HEK293 (cell line): ENCODE measurements at regions not wholly inside any gene's neighbourhood (a gene's known extent, or its start where the extent isn't known, plus 50 kb on each side); places are given as distances from the start of the nearest gene placed in this dataset.

ENCODE experiments used
- CTCF ChIA-PET: fragments of 350-600 bp; formaldehyde crosslinking; extraction: SDS; loops from one replicate; lab custom pipeline; 2021; ENCODE audit warnings: antibody characterized with exemption; lab: Yijun Ruan, JAX
- POLR2A ChIA-PET: fragments of 300-600 bp; formaldehyde crosslinking; extraction: SDS; loops from one replicate; lab custom pipeline; 2020; ENCODE audit warnings: antibody characterized with exemption, inconsistent platforms; lab: Yijun Ruan, JAX
- H3K27ac ChIP-seq: fragments of 200-500 bp; sonication (Bioruptor generic); 2 replicates; pipeline ENCODE4 v1.5.1; 2014; ENCODE audit warnings: low read depth, low read length, control low read depth, inconsistent platforms; ENCODE audit errors: extremely low read depth
- H3K36me3 ChIP-seq, 2 experiments: fragments of 200-500 bp in 1 of 2; sonication (Bioruptor generic) in 1 of 2; 1 replicate in 1 of 2; 2 replicates in 1 of 2; pipeline ENCODE4 v1.5.1; 2014 to 2017; ENCODE audit warnings: inconsistent platforms in 2 of 2, low read length in 2 of 2; ENCODE audit not compliant: control insufficient read depth in 2 of 2, insufficient read depth in 1 of 2
- H3K4me1 ChIP-seq: fragments of 200-500 bp; sonication (Bioruptor generic); 2 replicates; pipeline ENCODE4 v1.5.1; 2014; ENCODE audit warnings: mild to moderate bottlenecking, low read length, inconsistent platforms; ENCODE audit not compliant: control insufficient read depth, insufficient read depth
- H3K4me3 ChIP-seq: 2 replicates; pipeline ENCODE4 v1.5.1; 2011; ENCODE audit warnings: low read depth, mild to moderate bottlenecking, control low read depth, low read length, moderate library complexity
- H3K9me3 ChIP-seq: fragments of 200-500 bp; sonication (Bioruptor generic); 2 replicates; pipeline ENCODE4 v1.5.1; 2014; ENCODE audit warnings: low read depth, low read length, inconsistent platforms; ENCODE audit not compliant: control insufficient read depth, insufficient read depth
- ZFHX2 ChIP-seq: fragments of 450-650 bp; formaldehyde crosslinking; conservative IDR thresholded peaks from 2 replicates; pipeline ENCODE4 v1.5.1; 2016; ENCODE audit warnings: missing biosample characterization, missing genetic modification characterization
- ZFP69B ChIP-seq: fragments of 450-650 bp; formaldehyde crosslinking; IDR thresholded peaks from 2 replicates; pipeline ENCODE4 v1.5.1; 2016; ENCODE audit warnings: missing biosample characterization, missing genetic modification characterization
- ZNF518A ChIP-seq: fragments of 450-650 bp; formaldehyde crosslinking; conservative IDR thresholded peaks from 2 replicates; pipeline ENCODE4 v1.5.1; 2016; ENCODE audit warnings: low read depth, missing biosample characterization, missing genetic modification characterization
- ZNF560 ChIP-seq: fragments of 450-650 bp; formaldehyde crosslinking; IDR thresholded peaks from 2 replicates; pipeline ENCODE4 v1.5.1; 2017; ENCODE audit warnings: missing biosample characterization, missing genetic modification characterization, borderline replicate concordance
- ZNF777 ChIP-seq: fragments of 450-650 bp; formaldehyde crosslinking; IDR thresholded peaks from 2 replicates; pipeline ENCODE4 v1.5.1; 2017; ENCODE audit warnings: missing biosample characterization, missing genetic modification characterization, borderline replicate concordance
- ZNF843 ChIP-seq: fragments of 450-650 bp; formaldehyde crosslinking; IDR thresholded peaks from 2 replicates; pipeline ENCODE4 v1.5.1; 2016; ENCODE audit warnings: missing biosample characterization, missing genetic modification characterization
- TF ChIP-seq, protein P1 (sequence below): fragments of 450-650 bp; formaldehyde crosslinking; IDR thresholded peaks from 2 replicates; pipeline ENCODE4 v1.5.1; 2016; ENCODE audit warnings: missing biosample characterization, missing genetic modification characterization, borderline replicate concordance
- TF ChIP-seq, protein P2 (sequence below): fragments of 450-650 bp; formaldehyde crosslinking; IDR thresholded peaks from 2 replicates; pipeline ENCODE4 v1.5.1; 2016; ENCODE audit warnings: missing biosample characterization, missing genetic modification characterization
- TF ChIP-seq, protein P3 (sequence below): fragments of 450-650 bp; formaldehyde crosslinking; IDR thresholded peaks from 2 replicates; pipeline ENCODE4; 2016; ENCODE audit warnings: missing biosample characterization, missing genetic modification characterization

DNA sequence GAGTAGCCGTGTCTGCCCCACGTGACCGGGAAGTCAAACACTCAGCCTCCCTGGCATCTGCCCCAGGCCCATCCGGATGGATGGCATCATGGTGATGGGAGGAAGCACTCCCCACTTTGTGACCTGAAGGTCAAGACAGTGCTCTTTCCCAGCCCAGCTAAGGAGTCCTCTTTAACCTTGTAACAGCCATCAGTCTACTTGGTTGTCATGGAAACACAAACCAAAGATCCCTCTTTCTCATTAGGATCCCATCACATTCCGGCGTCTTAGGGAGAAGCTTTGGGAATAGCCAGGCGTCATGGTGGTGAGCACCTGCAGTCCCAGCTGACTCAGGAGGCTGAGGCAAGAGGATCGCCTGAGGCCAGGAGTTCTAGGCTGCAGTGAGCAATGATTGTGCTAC lies 90.9 kb upstream of the FOXC1 start:
- TF ChIP-seq ZNF560 (no peak), ZFHX2 (tag by site-specific recombination) (no peak), ZNF843 (tag by site-specific recombination) (no peak), ZNF777 (tag by site-specific recombination) (no peak), ZFP69B (tag by site-specific recombination) (no peak), ZNF518A (tag by site-specific recombination) (no peak)
- TF ChIP-seq, protein P1, sequence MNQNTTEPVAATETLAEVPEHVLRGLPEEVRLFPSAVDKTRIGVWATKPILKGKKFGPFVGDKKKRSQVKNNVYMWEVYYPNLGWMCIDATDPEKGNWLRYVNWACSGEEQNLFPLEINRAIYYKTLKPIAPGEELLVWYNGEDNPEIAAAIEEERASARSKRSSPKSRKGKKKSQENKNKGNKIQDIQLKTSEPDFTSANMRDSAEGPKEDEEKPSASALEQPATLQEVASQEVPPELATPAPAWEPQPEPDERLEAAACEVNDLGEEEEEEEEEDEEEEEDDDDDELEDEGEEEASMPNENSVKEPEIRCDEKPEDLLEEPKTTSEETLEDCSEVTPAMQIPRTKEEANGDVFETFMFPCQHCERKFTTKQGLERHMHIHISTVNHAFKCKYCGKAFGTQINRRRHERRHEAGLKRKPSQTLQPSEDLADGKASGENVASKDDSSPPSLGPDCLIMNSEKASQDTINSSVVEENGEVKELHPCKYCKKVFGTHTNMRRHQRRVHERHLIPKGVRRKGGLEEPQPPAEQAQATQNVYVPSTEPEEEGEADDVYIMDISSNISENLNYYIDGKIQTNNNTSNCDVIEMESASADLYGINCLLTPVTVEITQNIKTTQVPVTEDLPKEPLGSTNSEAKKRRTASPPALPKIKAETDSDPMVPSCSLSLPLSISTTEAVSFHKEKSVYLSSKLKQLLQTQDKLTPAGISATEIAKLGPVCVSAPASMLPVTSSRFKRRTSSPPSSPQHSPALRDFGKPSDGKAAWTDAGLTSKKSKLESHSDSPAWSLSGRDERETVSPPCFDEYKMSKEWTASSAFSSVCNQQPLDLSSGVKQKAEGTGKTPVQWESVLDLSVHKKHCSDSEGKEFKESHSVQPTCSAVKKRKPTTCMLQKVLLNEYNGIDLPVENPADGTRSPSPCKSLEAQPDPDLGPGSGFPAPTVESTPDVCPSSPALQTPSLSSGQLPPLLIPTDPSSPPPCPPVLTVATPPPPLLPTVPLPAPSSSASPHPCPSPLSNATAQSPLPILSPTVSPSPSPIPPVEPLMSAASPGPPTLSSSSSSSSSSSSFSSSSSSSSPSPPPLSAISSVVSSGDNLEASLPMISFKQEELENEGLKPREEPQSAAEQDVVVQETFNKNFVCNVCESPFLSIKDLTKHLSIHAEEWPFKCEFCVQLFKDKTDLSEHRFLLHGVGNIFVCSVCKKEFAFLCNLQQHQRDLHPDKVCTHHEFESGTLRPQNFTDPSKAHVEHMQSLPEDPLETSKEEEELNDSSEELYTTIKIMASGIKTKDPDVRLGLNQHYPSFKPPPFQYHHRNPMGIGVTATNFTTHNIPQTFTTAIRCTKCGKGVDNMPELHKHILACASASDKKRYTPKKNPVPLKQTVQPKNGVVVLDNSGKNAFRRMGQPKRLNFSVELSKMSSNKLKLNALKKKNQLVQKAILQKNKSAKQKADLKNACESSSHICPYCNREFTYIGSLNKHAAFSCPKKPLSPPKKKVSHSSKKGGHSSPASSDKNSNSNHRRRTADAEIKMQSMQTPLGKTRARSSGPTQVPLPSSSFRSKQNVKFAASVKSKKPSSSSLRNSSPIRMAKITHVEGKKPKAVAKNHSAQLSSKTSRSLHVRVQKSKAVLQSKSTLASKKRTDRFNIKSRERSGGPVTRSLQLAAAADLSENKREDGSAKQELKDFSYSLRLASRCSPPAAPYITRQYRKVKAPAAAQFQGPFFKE (tag by site-specific recombination) = no peak
- H3K9me3 ChIP-seq = no peaks in the 10 kb centered on the region
- H3K27ac ChIP-seq = no peak overlapping the region
- POLR2A ChIA-PET = no interaction called here
- no peaks in the 10 kb centered on the region for H3K4me1 ChIP-seq
- CTCF ChIA-PET = interaction anchor here (0.5 to 0.9 kb wide), 4 partner anchors 9 to 1219 kb away, joined by 3 to 4 read pairs (median 4); no protein-coding TSS in a partner anchor
- no peak overlapping the region for H3K4me3 ChIP-seq
- H3K36me3 ChIP-seq = no peaks in the 10 kb centered on the region

DNA sequence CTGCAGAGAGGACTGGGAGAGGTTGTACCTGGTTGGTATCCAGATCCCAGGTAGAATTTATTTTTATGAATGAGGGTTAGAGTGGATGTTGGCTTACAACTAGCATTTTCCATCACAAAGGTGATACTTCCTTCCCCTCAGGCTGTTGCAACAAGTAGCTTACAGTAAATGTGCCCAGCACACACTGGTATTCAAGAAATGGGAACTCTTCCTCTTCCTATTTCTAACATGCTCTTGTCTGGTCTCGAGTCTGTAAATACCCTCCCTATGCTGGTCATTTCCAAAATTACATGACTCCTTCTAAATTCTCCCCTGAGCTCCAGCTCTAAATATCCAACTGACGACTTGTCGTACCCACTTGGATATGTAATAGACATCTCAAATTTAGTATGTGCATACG lies 90.1 kb upstream of the FOXC1 start:
- CTCF ChIA-PET = interaction anchor here (0.7 to 1.1 kb wide), 2 partner anchors 9 to 13 kb away, joined by 3 read pairs; no protein-coding TSS in a partner anchor
- POLR2A ChIA-PET = no interaction called here
- Histone ChIP-seq H3K9me3 (no peaks in the 10 kb centered on the region), H3K4me1 (no peaks in the 10 kb centered on the region), H3K27ac (no peak overlapping the region), H3K4me3 (no peak overlapping the region), H3K36me3 (no peaks in the 10 kb centered on the region)
- TF ChIP-seq, protein P2, sequence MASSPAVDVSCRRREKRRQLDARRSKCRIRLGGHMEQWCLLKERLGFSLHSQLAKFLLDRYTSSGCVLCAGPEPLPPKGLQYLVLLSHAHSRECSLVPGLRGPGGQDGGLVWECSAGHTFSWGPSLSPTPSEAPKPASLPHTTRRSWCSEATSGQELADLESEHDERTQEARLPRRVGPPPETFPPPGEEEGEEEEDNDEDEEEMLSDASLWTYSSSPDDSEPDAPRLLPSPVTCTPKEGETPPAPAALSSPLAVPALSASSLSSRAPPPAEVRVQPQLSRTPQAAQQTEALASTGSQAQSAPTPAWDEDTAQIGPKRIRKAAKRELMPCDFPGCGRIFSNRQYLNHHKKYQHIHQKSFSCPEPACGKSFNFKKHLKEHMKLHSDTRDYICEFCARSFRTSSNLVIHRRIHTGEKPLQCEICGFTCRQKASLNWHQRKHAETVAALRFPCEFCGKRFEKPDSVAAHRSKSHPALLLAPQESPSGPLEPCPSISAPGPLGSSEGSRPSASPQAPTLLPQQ (tag by site-specific recombination) = no peak
- TF ChIP-seq, protein P3, sequence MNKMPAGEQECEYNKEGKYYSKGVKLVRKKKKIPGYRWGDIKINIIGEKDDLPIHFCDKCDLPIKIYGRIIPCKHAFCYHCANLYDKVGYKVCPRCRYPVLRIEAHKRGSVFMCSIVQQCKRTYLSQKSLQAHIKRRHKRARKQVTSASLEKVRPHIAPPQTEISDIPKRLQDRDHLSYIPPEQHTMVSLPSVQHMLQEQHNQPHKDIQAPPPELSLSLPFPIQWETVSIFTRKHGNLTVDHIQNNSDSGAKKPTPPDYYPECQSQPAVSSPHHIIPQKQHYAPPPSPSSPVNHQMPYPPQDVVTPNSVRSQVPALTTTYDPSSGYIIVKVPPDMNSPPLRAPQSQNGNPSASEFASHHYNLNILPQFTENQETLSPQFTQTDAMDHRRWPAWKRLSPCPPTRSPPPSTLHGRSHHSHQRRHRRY (tag by site-specific recombination) = no peak
- TF ChIP-seq, all 188 proteins: peak for 0
